Fibroblast of mammary gland (primary cell): ENCODE measurements at regions not wholly inside any gene's neighbourhood (a gene's known extent, or its start where the extent isn't known, plus 50 kb on each side); places are given as distances from the start of the nearest gene placed in this dataset.

Experiments used
- DNase-seq: peaks from one replicate; pipeline ENCODE4 v3.0.0-alpha.2; 2010; ENCODE audit warnings: low read depth
- H3K4me3 ChIP-seq: 2 replicates; pipeline ENCODE4 v1.5.1; 2011; ENCODE audit warnings: low read depth, mild to moderate bottlenecking, low read length, moderate library complexity; ENCODE audit not compliant: control insufficient read depth
- CTCF ChIP-seq: conservative IDR thresholded peaks from 2 replicates; pipeline ENCODE4 v1.5.1; 2011; ENCODE audit warnings: low read depth, low read length, inconsistent platforms; ENCODE audit not compliant: control insufficient read depth, insufficient read depth

DNA sequence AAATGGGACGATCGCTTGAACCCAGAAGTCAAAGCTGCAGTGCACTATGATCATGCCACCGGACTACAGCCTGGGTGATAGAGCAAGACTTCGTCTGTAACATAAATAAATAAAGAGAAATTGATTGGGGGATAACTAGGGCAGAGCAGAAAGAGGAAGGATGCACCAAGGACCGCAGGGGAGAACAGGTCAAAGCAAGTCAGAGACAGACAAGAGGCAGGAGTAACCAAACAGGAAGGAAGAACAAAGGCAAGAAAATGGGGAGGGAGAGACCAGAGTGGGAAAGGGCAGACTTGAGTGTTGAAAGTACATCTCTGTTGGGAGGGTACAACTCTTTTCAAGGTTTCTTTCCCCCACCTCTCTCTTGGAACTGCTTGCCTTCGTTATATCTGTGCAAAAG is 50.8 kb upstream of the ELK3 start:
- no peak for DNase-seq
- H3K4me3 ChIP-seq = no peak overlapping the region
- TF ChIP-seq CTCF = no peak

- TF ChIP-seq CTCF = no peak
- no peak overlapping the region for H3K4me3 ChIP-seq
- DNase-seq = no peak
Measured at GRCh38 chr12:96143827-96144565, 50.2 kb upstream of the ELK3 start.
